Left lung (tissue), 4 donors: ENCODE measurements at regions not wholly inside any gene's neighbourhood (a gene's known extent, or its start where the extent isn't known, plus 50 kb on each side); places are given as distances from the start of the nearest gene placed in this dataset.

ENCODE experiments used
- ATAC-seq: fragments of 200-7000 bp; cut with Tn5 transposase; one replicate; pipeline ENCODE4 v1.9.1; 2020; ENCODE audit warnings: moderate library complexity
- DNase-seq, 4 donors: peaks; one replicate each; pipeline ENCODE4 v3.0.0-alpha.2; 2013 to 2020
- H3K27ac ChIP-seq, 2 donors: fragments of 200-600 bp; sonication (generic) in 1 of 2; one replicate each; pipeline versions ENCODE4 v1.5.0 to v1.8.0; 2020 to 2021
- H3K27me3 ChIP-seq, 2 donors: fragments of 200-600 bp; sonication (generic) in 1 of 2; one replicate each; pipeline versions ENCODE4 v1.5.0 to v1.8.0; 2020 to 2021
- H3K36me3 ChIP-seq, 2 donors: fragments of 200-600 bp; sonication (generic) in 1 of 2; one replicate each; pipeline versions ENCODE4 v1.5.0 to v1.8.0; 2020 to 2021
- H3K4me1 ChIP-seq, 2 donors: fragments of 200-600 bp; one replicate each; pipeline ENCODE4 v1.8.0; 2021
- H3K4me3 ChIP-seq, 2 donors: fragments of 200-600 bp; sonication (generic) in 1 of 2; one replicate each; pipeline versions ENCODE4 v1.5.0 to v1.8.0; 2020 to 2021; ENCODE audit warnings: mild to moderate bottlenecking in 1 of 2
- H3K9me3 ChIP-seq, 2 donors: fragments of 200-600 bp; sonication (generic) in 1 of 2; one replicate each; pipeline versions ENCODE4 v1.5.0 to v1.8.0; 2020 to 2021
- intact Hi-C, 2 donors: fragments of 100-400 bp; cut with DNase I; formaldehyde crosslinking; loops; one replicate each; pipeline versions ENCODE4 v1.11.2 to v1.14.2; 2022
- TF ChIP-seq, protein P1 (sequence below), 2 donors: fragments of 200-600 bp; sonication (generic) in 1 of 2; IDR thresholded peaks; one replicate each; pipeline versions ENCODE4 v1.5.0 to v1.8.0; 2021; ENCODE audit warnings: antibody characterized with exemption in 2 of 2
- donor health status: DM: no; HTN: yes; CAD: no.
- donor health status: DM: no; HTN: no; CAD: no.

DNA sequence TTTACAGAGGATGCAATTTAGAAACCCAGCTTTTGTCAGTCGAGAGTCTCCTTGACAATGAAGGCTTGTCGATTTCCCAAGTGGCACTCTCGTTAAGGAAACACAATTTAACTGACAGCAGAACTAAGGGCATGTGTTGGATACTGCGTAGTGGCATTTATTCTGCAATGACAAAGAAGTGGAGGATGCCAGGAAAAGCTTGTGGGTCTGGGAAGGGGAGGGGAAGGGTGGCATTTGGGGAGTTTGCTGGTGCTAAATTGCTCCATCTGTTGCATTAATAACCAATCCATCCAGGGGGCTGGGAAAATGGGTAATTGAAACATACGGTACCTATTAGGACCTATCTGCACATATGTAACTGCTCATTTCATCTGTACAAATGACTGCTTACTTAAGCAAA lies 190.6 kb downstream of the NSG2 start:
- no peak overlapping the region for H3K27ac ChIP-seq
- no peaks in the 10 kb centered on the region for H3K36me3 ChIP-seq
- H3K4me1 ChIP-seq = no peaks in the 10 kb centered on the region
- H3K4me3 ChIP-seq = no peak overlapping the region
- H3K9me3 ChIP-seq = peaks cover 0 to 7% of the 10 kb centered on the region in 2 donors
- DNase-seq (no peak), ATAC-seq (no peak)
- H3K27me3 ChIP-seq = no peaks in the 10 kb centered on the region
- intact Hi-C loops = no loop called here
- TF ChIP-seq, protein P1, sequence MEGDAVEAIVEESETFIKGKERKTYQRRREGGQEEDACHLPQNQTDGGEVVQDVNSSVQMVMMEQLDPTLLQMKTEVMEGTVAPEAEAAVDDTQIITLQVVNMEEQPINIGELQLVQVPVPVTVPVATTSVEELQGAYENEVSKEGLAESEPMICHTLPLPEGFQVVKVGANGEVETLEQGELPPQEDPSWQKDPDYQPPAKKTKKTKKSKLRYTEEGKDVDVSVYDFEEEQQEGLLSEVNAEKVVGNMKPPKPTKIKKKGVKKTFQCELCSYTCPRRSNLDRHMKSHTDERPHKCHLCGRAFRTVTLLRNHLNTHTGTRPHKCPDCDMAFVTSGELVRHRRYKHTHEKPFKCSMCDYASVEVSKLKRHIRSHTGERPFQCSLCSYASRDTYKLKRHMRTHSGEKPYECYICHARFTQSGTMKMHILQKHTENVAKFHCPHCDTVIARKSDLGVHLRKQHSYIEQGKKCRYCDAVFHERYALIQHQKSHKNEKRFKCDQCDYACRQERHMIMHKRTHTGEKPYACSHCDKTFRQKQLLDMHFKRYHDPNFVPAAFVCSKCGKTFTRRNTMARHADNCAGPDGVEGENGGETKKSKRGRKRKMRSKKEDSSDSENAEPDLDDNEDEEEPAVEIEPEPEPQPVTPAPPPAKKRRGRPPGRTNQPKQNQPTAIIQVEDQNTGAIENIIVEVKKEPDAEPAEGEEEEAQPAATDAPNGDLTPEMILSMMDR (IDR thresholded peaks at IDR 0.05) = no peak

DNA sequence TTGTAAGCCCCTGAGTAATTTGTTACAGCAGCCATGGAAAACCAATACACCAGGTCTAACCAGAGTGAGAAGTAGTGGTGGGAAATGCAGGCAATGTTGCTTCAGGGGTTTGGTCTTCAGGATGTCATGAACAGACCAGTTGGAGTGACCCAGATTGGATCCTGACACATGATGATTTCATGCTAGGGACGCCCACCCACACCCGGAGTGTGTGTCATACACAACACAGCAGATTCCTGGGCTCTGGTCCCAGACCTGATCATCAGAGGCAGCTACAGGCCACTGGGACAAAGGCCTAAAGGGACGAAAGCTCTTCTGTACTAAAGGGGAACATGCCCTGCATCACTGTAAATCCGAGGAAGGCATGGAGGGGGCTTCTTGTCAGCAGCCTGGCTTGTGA lies 194.2 kb downstream of the NSG2 start:
- TF ChIP-seq, protein P1 (IDR thresholded peaks at IDR 0.05) = no peak
- no peak for ATAC-seq
- H3K4me3 ChIP-seq = no peak overlapping the region
- H3K9me3 ChIP-seq = peaks cover 0 to 7% of the 10 kb centered on the region in 2 donors
- DNase-seq = no peak
- H3K4me1 ChIP-seq = no peaks in the 10 kb centered on the region
- intact Hi-C loops = no loop called here
- no peak overlapping the region for H3K27ac ChIP-seq
- H3K27me3 ChIP-seq = no peaks in the 10 kb centered on the region
- no peaks in the 10 kb centered on the region for H3K36me3 ChIP-seq

DNA sequence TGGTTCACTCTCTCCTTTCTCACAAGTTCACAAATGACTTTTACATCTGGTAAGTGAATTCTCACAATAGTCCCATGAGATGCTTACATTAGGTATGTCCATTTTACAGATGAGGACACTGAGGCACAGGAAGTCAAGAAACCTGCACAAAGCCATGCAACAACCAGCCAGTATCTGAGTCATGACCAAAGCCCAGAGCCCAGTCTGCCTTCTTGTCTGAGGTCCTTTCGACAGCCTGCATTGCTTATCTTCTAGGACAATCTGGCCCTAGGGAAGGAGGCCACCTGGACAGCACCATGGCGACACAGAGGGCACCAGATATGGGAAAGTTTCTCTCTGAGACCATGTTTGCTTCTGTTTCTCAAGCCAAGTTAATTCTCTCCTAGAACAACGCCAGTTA lies 197.1 kb downstream of the NSG2 start:
- Histone ChIP-seq H3K36me3 (no peaks in the 10 kb centered on the region), H3K4me1 (no peaks in the 10 kb centered on the region), H3K9me3 (peaks cover 0 to 7% of the 10 kb centered on the region in 2 donors), H3K4me3 (no peak overlapping the region), H3K27me3 (no peaks in the 10 kb centered on the region), H3K27ac (no peak overlapping the region)
- DNase-seq (no peak), ATAC-seq (no peak)
- TF ChIP-seq, protein P1 (IDR thresholded peaks at IDR 0.05) = no peak
- intact Hi-C loops = no loop called here

DNA sequence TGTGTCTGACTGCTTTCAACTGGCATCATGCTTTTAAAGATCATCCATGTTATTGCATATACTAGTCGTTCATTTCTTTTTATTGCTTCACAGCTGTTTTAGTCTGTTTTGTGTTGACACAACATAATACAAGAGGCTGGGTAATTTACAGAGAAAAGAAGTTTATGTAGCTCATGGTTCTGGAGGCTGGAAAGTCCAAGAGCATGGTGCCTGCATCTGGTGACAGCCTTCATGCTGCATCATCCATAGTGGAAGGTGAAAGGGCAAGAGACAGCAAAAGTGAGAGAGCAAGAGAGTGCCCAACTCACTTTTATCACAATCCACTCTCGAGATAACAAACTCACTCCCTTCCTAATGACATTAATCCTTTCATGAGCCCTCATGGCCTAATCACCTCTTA lies 198.4 kb downstream of the NSG2 start:
- intact Hi-C loops = no loop called here
- Histone ChIP-seq H3K4me3 (no peak overlapping the region), H3K36me3 (no peaks in the 10 kb centered on the region), H3K27me3 (no peaks in the 10 kb centered on the region), H3K4me1 (no peaks in the 10 kb centered on the region), H3K9me3 (peaks cover 0 to 7% of the 10 kb centered on the region in 2 donors), H3K27ac (no peak overlapping the region)
- no peak for ATAC-seq
- DNase-seq = no peak
- TF ChIP-seq, protein P1 (IDR thresholded peaks at IDR 0.05) = no peak

DNA sequence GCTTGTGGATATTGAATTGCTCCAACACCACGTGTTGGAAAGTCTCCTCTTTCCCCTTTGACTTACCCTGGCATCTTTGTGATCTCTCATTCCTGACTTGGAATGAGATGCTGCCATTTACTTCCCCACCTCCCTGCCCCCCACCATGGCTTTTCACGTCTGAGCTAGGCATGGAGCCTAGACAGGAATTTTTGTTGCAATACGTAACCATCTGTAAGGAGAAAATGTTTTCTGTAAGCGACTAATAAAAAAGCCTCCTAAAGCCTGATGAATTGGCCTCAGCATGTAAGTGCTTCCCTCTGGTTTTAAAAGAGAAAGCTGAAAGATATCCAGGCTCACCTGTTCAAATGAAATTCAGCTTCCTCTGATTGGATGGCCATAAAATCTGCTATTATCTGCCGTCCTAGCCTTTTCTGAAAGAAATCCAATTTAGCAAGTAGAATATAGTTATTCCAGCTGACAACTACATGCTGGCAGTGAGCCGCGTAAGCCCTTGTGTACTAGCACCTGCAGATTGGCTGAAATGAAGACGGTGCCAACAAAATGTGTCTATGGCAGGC lies 200.1 kb downstream of the NSG2 start:
- TF ChIP-seq, protein P1 (IDR thresholded peaks at IDR 0.05) = no peak
- no peak for ATAC-seq

More for the DNA sequence above, 200.1 kb downstream of the NSG2 start:
- no peaks in the 10 kb centered on the region for H3K9me3 ChIP-seq
- no peak overlapping the region for H3K4me3 ChIP-seq
- DNase-seq = no peak
- intact Hi-C loops = no loop called here
- no peaks in the 10 kb centered on the region for H3K27me3 ChIP-seq
- H3K4me1 ChIP-seq = no peaks in the 10 kb centered on the region
- H3K27ac ChIP-seq = no peak overlapping the region
- no peaks in the 10 kb centered on the region for H3K36me3 ChIP-seq
